KMS-11 (cell line): ENCODE measurements at regions not wholly inside any gene's neighbourhood (a gene's known extent, or its start where the extent isn't known, plus 50 kb on each side); places are given as distances from the start of the nearest gene placed in this dataset.

Experiments used
- H2AFZ ChIP-seq: fragments of 200-600 bp; sonication (generic); 2 replicates; pipeline ENCODE4 v1.6.1; 2016; ENCODE audit warnings: antibody characterized with exemption, mixed run types, low read depth
- H3K27ac ChIP-seq: fragments of 200-600 bp; sonication (generic); 2 replicates; pipeline ENCODE4 v1.6.1; 2016; ENCODE audit warnings: mild to moderate bottlenecking, mixed run types
- H3K27me3 ChIP-seq: fragments of 200-600 bp; sonication (generic); 2 replicates; pipeline ENCODE4 v1.6.1; 2017; ENCODE audit warnings: mild to moderate bottlenecking, low read depth, mixed run types, moderate library complexity; ENCODE audit not compliant: insufficient read depth
- H3K36me3 ChIP-seq: fragments of 200-600 bp; sonication (generic); 2 replicates; pipeline ENCODE4 v1.6.1; 2017; ENCODE audit warnings: mild to moderate bottlenecking, mixed run types; ENCODE audit not compliant: insufficient read depth
- H3K4me1 ChIP-seq: fragments of 200-600 bp; sonication (generic); 2 replicates; pipeline ENCODE4 v1.6.1; 2016; ENCODE audit warnings: mild to moderate bottlenecking, low read depth, mixed run types; ENCODE audit not compliant: poor library complexity, severe bottlenecking
- H3K4me2 ChIP-seq: fragments of 200-600 bp; sonication (generic); 2 replicates; pipeline ENCODE4 v1.7.0; 2016; ENCODE audit warnings: mild to moderate bottlenecking, mixed run types
- H3K4me3 ChIP-seq: fragments of 200-600 bp; sonication (generic); IDR thresholded peaks from 2 replicates; pipeline ENCODE4 v1.6.1; 2017; ENCODE audit warnings: low read depth, low read length, mixed read lengths; ENCODE audit not compliant: insufficient read depth
- H3K79me2 ChIP-seq: fragments of 200-600 bp; sonication (generic); 2 replicates; pipeline ENCODE4 v1.6.1; 2016; ENCODE audit warnings: low read depth, mixed run types; ENCODE audit not compliant: insufficient read depth
- H3K9ac ChIP-seq: fragments of 200-600 bp; sonication (generic); 2 replicates; pipeline ENCODE4 v1.6.1; 2016; ENCODE audit warnings: mild to moderate bottlenecking, mixed run types
- H4K20me1 ChIP-seq: fragments of 200-600 bp; sonication (generic); 2 replicates; pipeline ENCODE4 v1.6.1; 2016; ENCODE audit warnings: mild to moderate bottlenecking, mixed run types; ENCODE audit not compliant: insufficient read depth
- CTCF ChIP-seq: fragments of 200-600 bp; sonication (generic); conservative IDR thresholded peaks from 2 replicates; pipeline ENCODE4 v1.6.1; 2017; ENCODE audit warnings: low read depth, mild to moderate bottlenecking, antibody characterized with exemption, low read length, moderate library complexity, mixed read lengths

- TF ChIP-seq CTCF = no peak
- Histone ChIP-seq H4K20me1 (no peaks in the 10 kb centered on the region), H2AFZ (no peak overlapping the region), H3K9ac (no peak overlapping the region), H3K4me3 (no peak overlapping the region), H3K27me3 (no peaks in the 10 kb centered on the region), H3K79me2 (no peaks in the 10 kb centered on the region), H3K36me3 (no peaks in the 10 kb centered on the region), H3K4me2 (no peak overlapping the region), H3K4me1 (no peaks in the 10 kb centered on the region), H3K27ac (no peak overlapping the region)
Observed at GRCh38 chr2:77797088-77797487, 274.9 kb upstream of the LRRTM4 start.

- Histone ChIP-seq H3K9ac (no peak overlapping the region), H3K36me3 (no peaks in the 10 kb centered on the region), H3K4me3 (no peak overlapping the region), H3K4me1 (no peaks in the 10 kb centered on the region), H3K27ac (no peak overlapping the region), H3K79me2 (no peaks in the 10 kb centered on the region), H2AFZ (no peak overlapping the region), H3K27me3 (no peaks in the 10 kb centered on the region), H4K20me1 (no peaks in the 10 kb centered on the region), H3K4me2 (no peak overlapping the region)
- TF ChIP-seq CTCF = no peak
Observed at GRCh38 chr2:77800410-77800809, 278.2 kb upstream of the LRRTM4 start.

- Histone ChIP-seq H3K4me2 (no peak overlapping the region), H3K36me3 (no peaks in the 10 kb centered on the region), H2AFZ (no peak overlapping the region)
Observed at GRCh38 chr2:77807531-77808215, 285.5 kb upstream of the LRRTM4 start.

GRCh38 chr2:77808599-77808998 lies 286.4 kb upstream of the LRRTM4 start:
- H3K27ac ChIP-seq = no peak overlapping the region
- H3K4me3 ChIP-seq = no peak overlapping the region
- H3K4me1 ChIP-seq = no peaks in the 10 kb centered on the region
- TF ChIP-seq CTCF = no peak
- no peaks in the 10 kb centered on the region for H4K20me1 ChIP-seq
- H3K36me3 ChIP-seq = no peaks in the 10 kb centered on the region
- H2AFZ ChIP-seq = no peak overlapping the region
- no peaks in the 10 kb centered on the region for H3K79me2 ChIP-seq
- no peak overlapping the region for H3K4me2 ChIP-seq
- no peaks in the 10 kb centered on the region for H3K27me3 ChIP-seq
- no peak overlapping the region for H3K9ac ChIP-seq

More at GRCh38 chr2:77807531-77808215, 285.5 kb upstream of the LRRTM4 start:
- Histone ChIP-seq H3K27ac (no peak overlapping the region), H3K4me1 (no peaks in the 10 kb centered on the region), H3K79me2 (no peaks in the 10 kb centered on the region), H3K9ac (no peak overlapping the region), H3K27me3 (no peaks in the 10 kb centered on the region), H4K20me1 (no peaks in the 10 kb centered on the region), H3K4me3 (no peak overlapping the region)
- TF ChIP-seq CTCF = no peak
